ENCODE measurements at regions not wholly inside any gene's neighbourhood (a gene's known extent, or its start where the extent isn't known, plus 50 kb on each side); places are given as distances from the start of the nearest gene placed in this dataset.
A peak's percentile ranks its signal among the peaks of the same experiment; 100 is the strongest.

DNA sequence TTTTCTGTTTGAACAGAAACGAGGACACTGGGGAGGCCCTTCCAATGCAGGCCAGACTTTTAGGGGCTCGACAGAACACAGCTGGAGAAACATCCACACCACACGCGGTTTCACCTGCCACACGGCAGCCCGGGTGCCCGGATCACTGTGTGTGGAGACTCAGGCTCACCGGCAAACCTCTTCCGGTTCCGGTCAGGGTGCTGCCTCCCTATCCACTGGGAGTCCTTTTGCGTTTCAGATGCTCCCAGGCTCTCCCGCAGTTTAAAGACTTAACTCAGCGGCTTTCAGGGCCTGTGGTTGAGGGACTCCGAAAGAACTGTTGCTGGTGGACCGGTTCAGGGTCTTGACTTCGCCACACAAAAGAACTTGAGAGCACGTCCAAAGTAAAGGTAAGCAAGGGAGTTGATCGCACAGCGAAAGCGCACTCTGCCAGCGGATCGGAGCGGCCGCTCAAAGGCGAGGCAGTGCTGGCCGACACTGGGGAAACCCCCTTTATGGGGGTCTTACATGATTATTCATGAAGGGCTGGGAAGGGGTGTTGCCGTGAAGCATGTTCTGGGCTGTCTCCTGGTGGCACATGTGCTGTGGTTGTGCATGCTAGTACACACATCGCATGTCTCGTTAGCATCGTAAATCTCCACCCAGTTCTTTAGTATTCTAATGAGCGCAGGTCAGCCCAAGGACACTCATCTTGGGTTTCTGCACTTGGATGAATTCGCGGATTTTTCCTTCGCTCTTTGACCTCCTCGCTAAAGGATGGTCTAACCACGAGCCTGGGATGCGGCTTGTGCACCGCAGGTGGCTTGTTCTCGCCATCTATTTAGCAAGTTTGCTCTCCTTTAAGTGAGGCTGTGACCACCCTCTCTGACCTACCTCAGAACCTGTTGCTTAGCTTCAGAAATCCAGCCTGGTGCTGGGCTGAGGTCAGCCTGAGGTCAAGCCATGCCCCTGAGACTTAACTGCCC lies 180.3 kb downstream of the CDH26 start:
- peak; percentile 26 for DNase-seq (ENCODE audit: low read depth, low spot score)
- no peak for TF ChIP-seq CTCF (IDR thresholded peaks at IDR 0.05; ENCODE audit: low read depth, low read length)
- in situ Hi-C loops (cut with HindIII; ENCODE audit: low sequenced_read_pairs), result no loop called here
- H3K4me3 ChIP-seq (ENCODE audit: low read depth, low read length), result peak overlapping the region; percentile 46

- TF ChIP-seq CTCF (IDR thresholded peaks at IDR 0.05; ENCODE audit: low read depth, low read length), result no peak
- H3K4me3 ChIP-seq (ENCODE audit: low read depth, low read length), result no peak overlapping the region
- in situ Hi-C loops (cut with HindIII; ENCODE audit: low sequenced_read_pairs), result no loop called here
- DNase-seq (ENCODE audit: low read depth, low spot score), result no peak
Observed at GRCh38 chr20:60139663-60140446, 181.6 kb downstream of the CDH26 start.

DNA sequence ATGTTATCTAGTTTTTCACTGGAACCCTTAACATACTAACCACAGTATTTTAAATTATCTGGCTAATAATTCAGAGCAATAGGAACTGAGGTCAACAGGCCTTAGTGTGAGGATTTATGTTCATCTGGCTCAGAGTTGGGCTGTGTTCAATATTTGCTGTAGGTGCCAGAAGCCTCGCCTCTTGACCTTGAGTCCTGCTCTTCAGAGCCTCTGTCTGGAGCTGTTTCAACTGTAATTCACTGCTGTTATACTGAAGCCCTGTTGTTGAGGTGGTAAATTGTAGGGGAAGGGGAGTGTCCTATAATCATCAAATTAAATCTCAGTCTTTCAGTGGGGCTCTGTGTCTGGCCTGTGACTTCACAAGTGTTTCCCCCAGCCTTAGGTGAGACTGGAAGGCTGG lies 184.4 kb downstream of the CDH26 start:
- in situ Hi-C loops (cut with HindIII; ENCODE audit: low sequenced_read_pairs), result no loop called here
- no peak overlapping the region for H3K4me3 ChIP-seq (ENCODE audit: low read depth, low read length)
- TF ChIP-seq CTCF (IDR thresholded peaks at IDR 0.05; ENCODE audit: low read depth, low read length), result no peak
- DNase-seq (ENCODE audit: low read depth, low spot score), result no peak

DNA sequence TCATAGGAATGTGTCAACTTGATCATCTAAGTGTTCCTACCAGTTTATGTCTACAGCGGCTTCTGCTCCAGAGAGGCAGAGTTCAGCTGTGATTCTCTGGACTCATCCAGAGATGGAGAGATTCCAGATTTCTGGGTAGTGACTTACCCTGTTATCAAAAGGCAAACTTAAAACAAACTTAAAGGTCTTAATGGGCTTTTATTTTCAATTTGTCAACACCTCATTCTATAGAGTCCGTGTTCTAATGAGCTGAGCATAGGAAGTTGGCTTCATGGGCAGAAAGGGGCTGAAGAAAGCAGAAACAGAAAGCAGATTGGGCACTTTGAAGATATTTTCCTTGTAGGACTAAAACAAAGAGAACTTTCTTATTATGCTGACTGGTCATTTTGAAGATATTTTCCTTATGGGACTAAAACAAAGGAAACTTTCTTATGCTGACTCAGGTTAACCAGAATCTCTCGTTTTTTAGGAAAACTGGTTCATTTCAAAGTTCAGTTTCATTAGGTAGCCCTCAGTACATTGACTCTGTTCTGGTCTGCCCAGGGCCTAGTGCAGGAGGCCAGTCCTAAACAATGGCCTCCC lies 185.1 kb downstream of the CDH26 start:
- H3K4me3 ChIP-seq (ENCODE audit: low read depth, low read length), result no peak overlapping the region
- TF ChIP-seq CTCF (IDR thresholded peaks at IDR 0.05; ENCODE audit: low read depth, low read length), result no peak
- no peak for DNase-seq (ENCODE audit: low read depth, low spot score)
- in situ Hi-C loops (cut with HindIII; ENCODE audit: low sequenced_read_pairs), result no loop called here

DNA sequence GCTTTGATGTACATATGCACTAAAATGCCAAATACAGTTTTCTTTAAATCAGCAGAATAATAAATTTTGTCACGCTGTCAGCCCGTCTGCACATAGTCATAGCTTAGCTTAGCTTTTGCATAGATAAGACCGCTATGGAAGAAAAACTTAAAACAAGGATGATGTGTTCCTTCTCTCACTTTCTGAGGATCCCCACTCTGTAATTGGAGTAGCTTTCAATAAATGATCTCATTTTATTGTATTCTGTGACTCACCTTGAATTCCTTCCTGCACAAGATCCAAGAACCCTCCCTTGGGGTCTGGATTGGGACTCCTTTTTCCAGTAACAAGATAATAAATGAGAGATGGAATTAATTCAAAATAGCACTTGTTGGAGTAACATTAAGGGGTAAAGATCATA lies 186.2 kb downstream of the CDH26 start:
- DNase-seq (ENCODE audit: low read depth, low spot score), result no peak
- TF ChIP-seq CTCF (IDR thresholded peaks at IDR 0.05; ENCODE audit: low read depth, low read length), result no peak
- in situ Hi-C loops (cut with HindIII; ENCODE audit: low sequenced_read_pairs), result no loop called here
- no peak overlapping the region for H3K4me3 ChIP-seq (ENCODE audit: low read depth, low read length)

- no peak for TF ChIP-seq CTCF (IDR thresholded peaks at IDR 0.05; ENCODE audit: low read depth, low read length)
- DNase-seq (ENCODE audit: low read depth, low spot score), result no peak
- in situ Hi-C loops (cut with HindIII; ENCODE audit: low sequenced_read_pairs), result no loop called here
- no peak overlapping the region for H3K4me3 ChIP-seq (ENCODE audit: low read depth, low read length)
Observed at GRCh38 chr20:60144974-60145527, 186.8 kb downstream of the CDH26 start.
